UCSD-AML1 (cell line): ENCODE measurements at regions not wholly inside any gene's neighbourhood (a gene's known extent, or its start where the extent isn't known, plus 50 kb on each side); places are given as distances from the start of the nearest gene placed in this dataset.

Source experiments
- DNase-seq: peaks from one replicate; lab custom pipeline; 2025; ENCODE audit not compliant: unreplicated experiment; lab: John Stamatoyannopoulos, UW

DNA sequence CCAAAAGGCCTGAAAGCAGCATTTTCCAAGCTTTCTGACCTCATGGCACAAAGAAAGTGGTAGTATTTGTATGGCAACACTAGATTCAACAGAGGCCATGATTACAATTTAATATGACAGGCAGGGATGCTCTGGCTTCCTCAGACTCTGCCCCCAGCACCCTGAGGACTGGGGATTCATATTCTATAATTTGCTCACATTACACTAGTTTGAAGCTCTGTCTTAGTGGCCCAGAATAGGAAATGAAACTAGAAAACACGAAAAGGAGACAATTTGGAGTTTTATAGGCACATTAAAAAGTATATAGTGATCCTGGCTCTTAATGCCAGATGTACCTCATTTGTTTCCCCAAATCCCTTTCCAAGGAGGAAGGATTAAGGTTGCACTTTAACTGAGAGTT is 173.0 kb upstream of the STK17B start:
- DNase-seq: no peak

DNA sequence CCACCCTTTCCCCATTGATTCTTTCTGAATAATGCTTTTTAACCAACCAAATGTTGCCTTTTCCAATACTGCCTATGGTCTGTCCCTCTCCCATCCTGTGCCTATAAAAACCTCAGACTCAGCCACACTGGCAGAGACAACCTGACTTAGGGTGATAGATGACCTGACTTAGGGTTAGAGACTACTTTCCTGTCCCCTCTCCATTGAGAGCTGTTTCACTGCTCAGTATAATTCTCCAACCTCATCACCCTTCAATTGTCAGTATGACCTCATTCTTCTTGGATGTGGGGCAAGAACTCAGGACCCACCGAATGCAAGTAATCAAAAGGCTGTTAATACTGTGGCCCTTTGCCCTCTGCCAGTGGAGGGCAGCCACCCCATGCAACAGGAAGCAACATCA is 182.3 kb upstream of the STK17B start:
- no peak for DNase-seq

DNA sequence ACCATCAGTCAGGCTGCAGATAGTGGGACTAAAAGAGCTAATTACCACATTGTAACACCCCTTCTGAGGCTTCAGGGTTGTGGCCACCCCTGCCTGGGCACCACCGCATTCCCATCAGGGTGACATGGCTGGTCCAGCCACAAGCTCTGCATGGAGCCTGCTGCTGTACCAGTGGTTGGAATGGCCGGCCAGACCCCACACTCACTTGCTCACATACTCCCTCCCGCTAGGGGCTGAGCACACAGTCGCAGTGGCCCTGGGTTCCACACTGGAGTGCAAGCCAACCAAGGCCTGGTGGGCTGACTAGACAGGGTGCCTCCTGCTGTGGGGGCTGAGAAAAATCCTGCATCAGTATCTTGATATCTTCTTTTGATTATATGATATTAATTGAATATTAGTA is 182.8 kb upstream of the STK17B start:
- no peak for DNase-seq

DNA sequence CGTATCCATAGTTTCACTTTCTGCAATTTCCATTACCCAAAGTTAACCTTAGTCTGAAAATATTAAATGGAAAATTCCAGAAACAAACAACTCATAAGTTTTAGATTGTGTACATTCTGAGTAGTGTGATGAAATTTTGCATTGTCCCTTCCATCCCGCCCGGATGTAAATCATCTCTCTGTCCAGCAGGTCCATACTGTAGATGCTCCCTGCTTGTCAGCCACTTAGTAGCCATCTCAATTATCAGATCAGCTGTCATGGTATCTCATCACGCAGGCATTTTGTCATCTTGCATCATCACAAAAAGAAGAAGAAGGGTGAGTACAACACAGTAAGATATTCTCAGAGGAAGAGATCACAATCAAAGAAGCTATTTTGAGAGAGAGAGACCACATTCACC is 185.0 kb upstream of the STK17B start:
- DNase-seq: no peak

DNA sequence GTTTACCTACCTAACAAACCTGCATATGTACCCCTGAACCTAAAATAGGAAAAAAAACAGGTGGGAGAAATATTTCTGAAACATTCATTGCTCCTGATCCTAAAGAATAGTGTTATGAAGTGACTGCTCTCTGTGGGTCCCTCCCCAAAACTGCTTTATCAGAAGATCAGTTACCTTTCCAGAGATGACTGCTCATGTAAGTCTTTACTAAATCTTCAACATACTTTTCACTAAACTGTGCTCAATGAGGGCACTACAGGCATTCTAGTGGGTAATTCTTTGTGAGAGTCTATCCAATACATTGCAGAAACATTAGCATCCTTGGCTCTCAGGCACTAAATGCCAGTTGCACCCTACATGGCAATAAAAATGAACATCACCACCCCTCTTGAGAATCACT is 189.3 kb upstream of the STK17B start:
- DNase-seq: no peak

DNA sequence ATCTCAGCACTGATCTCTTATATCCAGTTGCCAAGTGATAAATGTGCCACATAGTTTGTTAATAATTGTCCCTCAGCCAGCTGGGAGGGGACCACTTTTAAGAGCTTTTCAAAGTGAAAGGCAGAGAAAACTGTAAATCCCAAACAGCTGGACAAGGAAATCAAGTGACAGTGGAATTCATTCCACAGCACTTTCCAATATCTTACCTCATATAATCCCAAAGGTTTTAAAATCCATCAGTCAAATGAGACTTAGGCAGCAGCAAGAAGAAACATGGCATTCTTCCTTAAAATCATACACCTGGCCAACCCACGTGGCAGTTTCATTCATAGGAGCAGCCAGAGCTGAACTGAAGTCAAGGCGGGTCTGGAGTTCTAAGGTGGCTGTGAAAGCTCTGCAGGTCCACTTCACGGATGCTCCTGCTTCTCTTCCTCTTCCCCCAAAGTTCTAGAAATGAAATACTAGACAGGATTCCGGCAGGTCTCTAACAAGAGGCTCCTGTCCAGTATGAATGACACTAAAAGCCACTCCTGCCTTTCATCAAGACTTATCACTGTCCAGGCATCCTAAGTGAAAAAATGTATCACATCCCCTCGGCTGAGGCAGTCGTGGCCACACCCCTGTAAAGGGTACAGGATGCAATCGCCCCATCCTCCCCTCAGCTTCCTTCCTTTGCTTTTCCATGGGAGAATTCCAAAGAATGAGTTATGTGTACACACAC is 190.4 kb upstream of the STK17B start:
- no peak for DNase-seq

DNA sequence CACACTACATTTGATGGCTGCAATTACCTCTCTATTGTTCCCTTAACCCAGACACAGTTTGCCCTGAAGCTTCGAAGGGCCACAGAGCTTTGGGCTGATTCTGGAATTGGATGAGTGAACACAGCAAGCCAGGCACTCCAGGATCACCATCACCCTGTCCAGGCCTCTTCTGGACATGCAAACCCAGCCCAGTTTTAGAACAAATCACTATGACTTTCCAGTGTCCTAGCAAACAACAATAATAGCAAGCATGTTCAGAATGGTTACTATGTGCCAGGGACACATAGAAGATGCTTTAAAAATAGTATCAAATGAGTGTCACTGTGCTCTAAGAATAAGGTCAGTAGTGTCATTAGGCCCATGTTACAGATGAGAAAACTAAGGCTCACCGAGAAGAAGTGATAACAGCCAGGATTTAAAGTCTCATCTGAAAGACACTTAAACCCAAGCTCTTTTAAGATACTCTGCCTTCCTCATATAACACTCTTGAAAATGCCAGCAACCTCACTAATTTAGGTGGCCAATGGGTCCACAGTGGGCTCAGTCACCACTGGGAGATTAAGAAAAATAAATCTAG is 191.7 kb upstream of the STK17B start:
- DNase-seq: no peak

DNA sequence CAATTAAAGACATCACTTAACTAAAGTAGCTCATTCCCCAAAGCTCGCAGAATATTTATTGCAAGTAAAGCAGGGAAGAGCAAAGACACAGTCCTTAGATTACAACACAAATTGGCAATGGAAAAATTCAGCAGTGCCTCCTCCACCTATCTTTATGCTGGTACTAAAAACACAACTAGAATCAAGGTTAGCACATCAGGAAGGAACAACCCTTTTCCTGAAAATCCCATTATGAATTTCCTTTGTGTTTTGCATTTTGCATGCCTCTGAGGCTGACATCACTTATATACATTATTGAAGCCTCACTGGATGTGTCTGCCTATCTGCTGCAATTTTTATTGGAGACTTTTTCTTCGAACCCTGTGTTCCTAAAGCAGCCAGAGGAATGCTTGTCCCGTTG is 193.8 kb upstream of the STK17B start:
- DNase-seq: no peak

DNA sequence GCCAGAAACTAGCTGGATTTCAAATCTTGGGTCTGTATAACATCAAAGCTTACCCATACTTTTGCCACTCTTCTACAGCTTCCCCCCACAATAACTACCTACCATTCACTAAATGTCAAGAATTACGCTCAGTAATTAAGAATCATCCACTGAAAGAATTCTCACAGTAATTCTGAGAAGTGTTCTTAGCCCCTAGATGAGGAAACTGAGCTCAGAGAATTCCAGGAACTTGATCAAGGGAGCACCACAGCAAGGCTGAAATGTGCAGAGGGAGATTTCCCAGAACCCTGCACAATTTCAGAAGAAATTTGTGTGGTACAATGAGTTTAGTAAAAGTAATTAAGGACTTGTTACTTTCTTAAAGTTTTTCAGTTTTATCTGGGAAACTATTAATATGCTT is 194.5 kb upstream of the STK17B start:
- no peak for DNase-seq

DNA sequence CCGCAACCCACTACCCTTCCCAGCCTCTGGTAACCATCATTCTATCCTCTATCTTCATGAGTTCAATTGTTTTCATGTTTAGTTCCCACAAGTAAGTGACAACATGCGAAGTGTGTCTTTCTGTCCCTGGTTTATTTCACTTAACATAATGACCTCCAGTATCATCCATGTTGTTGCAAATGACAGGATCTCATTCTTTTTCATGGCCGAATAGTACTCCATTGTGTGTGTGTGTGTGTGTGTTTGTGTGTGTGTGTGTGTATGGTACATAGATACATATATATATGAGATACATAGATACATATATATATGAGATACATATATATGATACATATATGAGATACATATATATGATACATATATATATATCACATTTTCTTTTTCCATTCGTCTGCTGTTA is 196.3 kb upstream of the STK17B start:
- no peak for DNase-seq

DNA sequence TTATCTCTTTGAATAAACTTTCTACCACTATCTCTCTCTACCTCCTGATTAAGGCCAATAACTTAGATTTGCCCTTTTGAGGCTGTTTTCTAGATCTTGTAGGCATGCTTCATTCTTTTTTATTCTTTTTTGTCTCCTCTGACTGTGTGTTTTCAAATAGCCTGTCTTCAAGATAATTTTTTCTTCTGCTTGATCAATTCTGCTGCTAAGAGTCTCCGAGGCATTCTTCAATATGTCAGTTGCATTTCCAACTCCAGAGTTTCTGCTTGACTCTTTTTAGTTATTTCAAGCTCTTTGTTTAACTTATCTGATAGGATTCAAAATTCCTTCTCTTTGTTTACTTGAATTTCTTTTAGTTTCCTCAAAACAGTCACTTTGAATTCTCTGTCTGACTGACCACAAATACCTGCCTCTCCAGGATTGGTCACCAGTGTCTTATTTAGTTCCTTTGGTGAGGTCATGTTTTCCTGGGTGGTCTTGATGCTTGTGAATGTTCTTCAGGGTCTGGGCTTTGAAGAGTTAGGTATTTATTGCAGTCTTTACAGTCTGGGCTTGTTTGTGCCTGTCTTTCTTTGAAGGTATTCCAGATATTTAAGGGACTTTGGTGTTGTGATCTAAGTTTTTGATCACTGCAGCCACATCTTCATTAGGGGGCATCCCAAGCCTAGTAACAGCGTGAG is 197.3 kb upstream of the STK17B start:
- no peak for DNase-seq

DNA sequence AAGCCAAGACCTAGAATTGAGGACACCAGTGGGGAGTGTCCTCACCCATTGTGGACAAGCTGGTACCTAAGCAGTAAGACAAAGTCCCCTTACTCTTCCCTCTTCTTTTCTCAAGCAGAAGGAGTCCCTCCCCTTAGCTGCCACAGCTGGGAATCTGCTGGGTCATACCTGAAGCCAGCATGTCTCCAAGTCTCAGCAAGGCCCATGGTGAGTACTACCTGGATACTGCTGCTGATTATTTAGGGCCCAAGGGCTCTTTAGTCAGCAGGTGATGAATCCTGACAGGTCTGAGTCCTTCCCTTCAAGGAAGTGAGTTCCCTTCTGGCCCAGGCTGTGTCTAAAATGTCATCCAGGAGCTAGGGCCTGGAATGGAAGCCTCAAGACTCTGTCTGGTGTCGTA is 198.6 kb upstream of the STK17B start:
- DNase-seq: no peak

DNA sequence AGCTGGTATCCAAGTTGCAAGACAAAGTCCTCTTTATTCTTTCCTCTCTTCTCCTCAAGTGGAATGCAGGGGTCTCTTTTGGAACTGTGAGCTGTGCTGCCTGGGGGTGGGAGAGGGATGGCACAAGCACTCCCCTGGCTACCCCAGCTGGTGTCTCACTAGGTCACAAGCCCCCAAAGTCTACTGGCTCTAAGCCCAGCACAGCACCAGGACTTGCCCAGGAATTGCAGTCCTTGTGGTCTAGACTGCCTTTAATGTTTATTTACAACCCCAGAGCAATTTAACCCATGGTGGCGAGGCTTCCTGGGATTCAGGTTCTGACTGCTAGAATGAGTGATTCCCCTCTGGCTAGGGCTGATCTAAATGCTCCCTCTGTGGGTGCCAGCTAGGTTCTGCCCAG is 199.0 kb upstream of the STK17B start:
- no peak for DNase-seq

DNA sequence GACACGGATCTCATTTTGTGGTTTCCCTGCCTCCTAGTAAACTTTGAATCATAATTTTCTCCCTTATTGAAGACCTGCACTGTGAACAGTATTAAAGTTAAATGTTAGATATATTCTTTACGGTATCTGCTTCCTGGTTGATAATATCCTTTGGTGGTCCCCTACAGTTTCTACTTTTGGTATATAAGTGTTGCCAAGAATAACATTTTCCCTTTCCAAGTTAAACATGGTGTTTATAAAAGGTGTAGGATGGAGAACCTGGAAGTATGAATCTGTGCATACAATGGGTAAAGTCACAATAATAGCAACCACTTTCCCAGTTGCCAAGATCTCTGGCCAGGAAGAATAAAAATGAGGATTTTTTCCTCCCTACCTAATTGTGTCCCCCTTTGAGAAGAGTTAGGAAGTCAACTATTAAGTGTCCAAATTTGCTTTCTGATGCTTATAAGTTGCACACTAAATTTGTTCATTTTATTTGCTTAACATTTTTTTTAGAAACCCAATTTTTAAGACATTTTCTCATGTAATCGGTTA is 201.0 kb upstream of the STK17B start:
- DNase-seq: no peak

DNA sequence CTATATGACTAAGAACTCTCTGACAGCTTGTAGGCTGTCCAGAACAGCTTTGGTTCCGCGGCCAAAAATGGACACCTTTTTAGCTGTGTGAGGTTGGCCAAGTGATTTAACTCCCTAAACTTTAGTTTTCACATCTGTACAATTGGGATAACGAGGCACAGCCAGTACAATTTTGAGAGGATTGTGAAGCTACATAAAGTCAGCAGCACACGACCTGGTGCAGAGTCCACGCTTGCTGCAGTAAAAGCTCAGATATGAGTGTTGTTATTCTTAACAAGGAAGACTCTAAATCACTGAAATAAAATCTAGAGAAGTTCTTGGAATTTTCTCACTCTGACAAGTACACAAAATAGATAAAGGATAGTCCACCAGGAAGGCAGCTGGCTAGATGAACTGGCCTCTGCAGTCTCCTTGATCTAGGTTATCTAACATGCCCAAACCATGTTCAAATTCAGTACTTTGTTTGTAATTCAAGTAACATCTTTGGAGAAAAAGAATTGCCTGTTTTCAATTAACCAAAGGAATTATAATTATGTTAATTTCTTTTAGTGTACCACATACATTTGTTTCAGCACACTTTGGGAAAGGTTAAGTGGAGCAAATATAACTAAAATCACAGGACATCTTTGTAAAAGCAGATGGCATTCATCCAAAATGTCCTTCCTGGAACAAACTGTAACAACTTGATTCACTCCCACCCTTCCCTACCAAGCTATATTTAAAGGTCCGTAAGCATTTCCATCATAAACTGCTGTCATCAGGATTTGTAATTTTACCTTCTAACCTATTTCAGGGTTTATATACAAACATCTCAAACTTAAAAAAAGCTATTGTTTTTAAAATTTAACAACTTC is 201.7 kb upstream of the STK17B start:
- DNase-seq: no peak

DNA sequence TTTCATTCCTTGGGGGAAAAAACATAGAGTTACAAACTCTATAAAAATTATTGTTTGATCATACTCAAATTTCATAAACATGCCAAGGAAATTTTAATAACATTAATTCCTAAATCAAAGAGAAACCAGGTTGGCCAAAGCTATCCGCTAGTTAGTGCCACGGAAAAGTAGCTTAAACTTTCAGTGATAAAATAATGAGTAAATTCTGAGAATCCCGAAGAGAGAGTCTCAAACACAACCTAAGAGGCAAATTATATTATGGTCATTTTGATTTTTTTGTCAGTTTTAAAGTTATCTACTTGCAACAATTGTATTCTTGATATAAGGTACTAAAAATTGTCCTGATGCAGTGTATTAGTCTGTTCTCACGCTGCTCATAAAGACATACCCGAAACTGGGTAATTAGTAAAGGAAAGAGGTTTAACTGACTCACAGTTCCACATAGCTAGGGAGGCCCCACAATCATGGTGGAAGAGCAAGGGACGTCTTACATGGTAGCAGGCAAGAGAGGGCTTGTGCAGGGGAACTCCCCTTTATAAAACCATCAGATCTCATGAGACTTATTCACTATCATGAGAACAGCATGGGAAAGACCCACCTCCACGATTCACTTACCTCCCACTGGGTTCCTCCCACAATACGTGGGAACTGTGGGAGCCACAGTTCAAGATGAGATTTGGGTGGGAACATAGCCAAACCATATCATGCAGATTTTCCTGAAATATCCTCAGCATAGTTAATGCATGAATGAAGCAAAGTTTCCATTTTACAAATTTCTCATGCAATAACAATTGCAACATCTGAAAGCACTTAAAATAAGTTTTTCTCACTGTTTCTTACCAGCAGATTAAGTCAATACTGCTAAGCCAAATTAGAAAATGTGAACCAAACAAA is 205.9 kb upstream of the STK17B start:
- DNase-seq: no peak

DNA sequence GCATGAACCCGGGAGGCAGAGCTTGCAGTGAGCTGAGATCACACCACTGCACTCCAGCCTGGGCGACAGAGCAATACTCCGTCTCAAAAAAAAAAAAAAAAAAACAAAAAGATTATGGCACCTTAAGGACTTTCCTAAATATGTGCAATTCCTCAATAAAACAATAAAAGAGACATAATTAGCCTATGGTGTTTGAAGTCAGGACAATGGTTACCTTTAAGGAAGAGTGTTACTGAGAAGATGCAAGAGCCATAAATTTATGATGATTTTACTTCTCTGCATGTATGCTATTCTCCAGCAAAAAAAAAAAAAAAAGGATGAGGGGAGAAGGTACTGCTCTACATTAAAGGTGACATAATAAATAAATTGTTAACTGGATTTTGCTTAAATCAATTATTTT is 208.2 kb upstream of the STK17B start:
- no peak for DNase-seq

DNA sequence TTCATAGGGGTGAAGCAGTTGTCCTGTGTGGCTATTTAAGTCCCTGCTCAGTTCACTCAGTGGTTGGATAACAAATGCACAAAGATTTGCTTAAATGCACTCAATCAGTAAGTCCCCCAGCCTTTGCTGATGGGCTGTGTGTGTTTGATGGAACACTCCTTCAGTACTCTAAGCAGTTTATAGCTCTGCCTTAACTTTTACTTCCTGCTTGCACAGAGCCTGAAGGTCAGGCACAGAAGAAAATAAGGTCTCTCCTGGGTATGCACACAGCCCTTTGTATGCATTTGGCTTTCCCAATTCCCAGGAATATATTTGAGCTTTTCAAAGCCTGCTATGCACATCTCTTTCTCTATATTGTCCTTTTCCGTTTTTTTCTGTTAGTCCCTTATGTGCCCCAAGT is 208.7 kb upstream of the STK17B start:
- no peak for DNase-seq

DNA sequence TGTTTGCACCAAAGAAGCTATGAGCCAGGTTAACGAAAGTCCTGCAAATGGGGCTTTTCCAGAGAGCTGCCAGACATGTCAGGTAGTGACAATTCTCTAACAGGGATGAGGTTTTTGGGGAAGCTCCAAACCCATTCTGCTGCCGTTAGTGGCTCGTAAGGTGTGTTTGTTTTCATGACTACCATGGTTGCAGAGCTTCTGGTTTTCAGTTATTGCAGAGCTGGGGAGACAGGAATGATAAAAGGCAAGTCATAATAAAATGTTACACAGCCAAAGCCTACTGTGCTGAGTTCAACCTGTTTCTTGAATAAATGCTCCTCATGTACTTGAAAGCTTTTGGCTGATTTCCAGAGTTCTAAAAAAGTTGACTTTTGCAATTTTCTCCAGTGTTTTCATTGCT is 209.2 kb upstream of the STK17B start:
- no peak for DNase-seq

DNA sequence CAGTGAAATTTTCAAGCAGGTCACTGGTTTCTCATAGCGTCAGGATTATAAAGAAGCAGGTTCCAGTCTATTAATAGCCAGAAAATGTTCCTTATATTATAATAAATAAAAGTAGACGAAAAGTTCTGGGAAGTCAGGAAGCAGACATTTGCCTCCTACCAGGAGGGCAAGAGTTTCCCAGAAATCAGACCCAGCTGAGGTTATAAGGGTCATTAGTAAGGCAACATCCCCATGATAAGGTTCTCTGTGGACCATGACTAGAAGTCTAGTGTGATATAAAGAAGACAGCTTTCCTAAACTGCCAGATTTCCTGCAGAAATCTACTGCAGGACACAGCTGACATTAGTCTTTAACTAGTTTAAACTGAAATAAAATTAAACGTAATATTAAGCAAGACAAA is 210.1 kb upstream of the STK17B start:
- no peak for DNase-seq

DNA sequence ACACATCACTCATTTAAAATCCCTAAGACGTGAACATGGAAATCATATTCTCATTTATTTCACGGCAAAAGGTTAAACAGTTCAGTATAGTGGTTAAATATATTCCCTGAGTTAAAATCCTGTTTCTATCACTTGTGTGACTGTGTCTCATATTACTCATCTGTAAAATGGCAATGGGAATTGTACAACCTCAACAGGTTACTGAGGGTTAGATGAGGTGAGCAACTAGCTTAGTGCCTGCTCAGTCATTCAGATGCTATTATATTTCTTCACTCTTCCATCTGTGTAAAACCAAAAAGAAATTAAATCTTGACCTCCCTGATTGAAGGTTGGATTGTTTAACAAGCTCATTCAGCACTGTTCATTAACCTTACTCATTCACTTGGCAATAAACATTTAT is 212.4 kb upstream of the STK17B start:
- DNase-seq: no peak
